ENCODE measurements at regions not wholly inside any gene's neighbourhood (a gene's known extent, or its start where the extent isn't known, plus 50 kb on each side); places are given as distances from the start of the nearest gene placed in this dataset.

DNA sequence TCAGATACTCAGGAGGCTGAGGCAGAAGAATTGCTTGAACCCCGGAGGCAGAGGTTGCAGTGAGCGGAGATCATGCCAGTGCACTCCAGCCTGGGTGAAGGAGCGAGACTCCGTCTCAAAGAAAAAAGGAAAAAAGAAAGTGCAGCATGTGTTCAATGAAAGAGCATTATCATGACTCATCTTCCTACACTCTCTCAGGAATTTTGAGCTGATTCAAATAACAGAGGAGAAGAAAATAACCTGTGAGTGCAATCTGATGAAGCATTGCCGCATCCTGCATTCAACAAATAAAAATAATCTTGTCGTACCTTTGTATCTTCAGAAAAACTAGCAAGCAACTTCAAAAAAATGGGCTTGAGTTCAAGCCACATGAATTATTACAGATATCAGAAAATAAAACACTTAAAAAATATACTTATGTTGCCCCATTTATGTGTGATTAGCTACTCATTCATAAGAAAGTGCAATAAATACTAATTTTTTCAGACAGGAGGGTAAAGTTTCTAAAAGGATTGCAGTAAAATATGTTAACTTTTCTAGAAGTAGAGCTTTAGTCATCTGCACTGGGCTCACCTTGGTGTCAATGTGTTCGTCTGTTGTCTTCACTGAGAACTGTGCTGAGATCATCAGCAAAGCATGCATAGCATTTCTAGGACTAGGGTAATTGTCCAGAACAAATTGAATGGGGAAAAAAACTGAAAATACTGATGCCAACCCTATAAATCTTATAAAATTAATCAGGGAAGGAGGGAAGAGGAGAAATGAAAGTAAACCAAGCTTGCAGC lies 90.4 kb upstream of the VCX3B start:
- Histone ChIP-seq H3K27ac (no peak overlapping the region), H3K27me3 (no peaks in the 10 kb centered on the region), H3K9me3 (peaks cover 0 to 19% (median 0%) of the 10 kb centered on the region in 4 donors), H3K36me3 (no peaks in the 10 kb centered on the region), H3K4me3 (no peak overlapping the region), H3K4me1 (no peaks in the 10 kb centered on the region)
- DNase-seq, result no peak
- 89 to 90% methylated on average over 7 of the region's 7 CpGs for WGBS, 2 donors
- no peak for ATAC-seq (ENCODE audit: low FRiP score in 2 of 2)
- TF ChIP-seq, protein P1, sequence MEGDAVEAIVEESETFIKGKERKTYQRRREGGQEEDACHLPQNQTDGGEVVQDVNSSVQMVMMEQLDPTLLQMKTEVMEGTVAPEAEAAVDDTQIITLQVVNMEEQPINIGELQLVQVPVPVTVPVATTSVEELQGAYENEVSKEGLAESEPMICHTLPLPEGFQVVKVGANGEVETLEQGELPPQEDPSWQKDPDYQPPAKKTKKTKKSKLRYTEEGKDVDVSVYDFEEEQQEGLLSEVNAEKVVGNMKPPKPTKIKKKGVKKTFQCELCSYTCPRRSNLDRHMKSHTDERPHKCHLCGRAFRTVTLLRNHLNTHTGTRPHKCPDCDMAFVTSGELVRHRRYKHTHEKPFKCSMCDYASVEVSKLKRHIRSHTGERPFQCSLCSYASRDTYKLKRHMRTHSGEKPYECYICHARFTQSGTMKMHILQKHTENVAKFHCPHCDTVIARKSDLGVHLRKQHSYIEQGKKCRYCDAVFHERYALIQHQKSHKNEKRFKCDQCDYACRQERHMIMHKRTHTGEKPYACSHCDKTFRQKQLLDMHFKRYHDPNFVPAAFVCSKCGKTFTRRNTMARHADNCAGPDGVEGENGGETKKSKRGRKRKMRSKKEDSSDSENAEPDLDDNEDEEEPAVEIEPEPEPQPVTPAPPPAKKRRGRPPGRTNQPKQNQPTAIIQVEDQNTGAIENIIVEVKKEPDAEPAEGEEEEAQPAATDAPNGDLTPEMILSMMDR (IDR thresholded peaks at IDR 0.05), result no peak
- no peak for TF ChIP-seq POLR2A (IDR thresholded peaks at IDR 0.05)
- no peak for TF ChIP-seq POLR2AphosphoS5 (IDR thresholded peaks at IDR 0.05)
- no peak for TF ChIP-seq EP300 (IDR thresholded peaks at IDR 0.05)

DNA sequence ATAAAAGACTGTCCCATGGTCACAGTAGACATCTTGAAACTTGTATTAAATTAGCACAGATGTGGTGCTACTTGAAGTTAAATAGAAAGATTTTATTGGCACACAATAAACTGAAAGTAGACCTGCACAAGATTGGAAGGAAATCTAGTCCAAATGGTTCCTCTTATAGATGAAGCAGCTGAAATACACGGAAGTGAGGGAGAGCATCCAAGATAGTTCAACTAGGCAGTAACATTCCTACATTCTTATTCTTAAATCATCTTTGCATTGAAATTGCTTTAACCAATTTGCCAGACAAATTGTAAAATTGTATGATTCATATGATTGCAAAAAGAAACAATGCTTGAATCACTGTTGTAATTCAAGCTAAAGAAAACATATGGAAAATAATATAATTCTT lies 87.6 kb upstream of the VCX3B start:
- Histone ChIP-seq H3K4me1 (no peaks in the 10 kb centered on the region), H3K9me3 (peaks cover 0 to 19% (median 0%) of the 10 kb centered on the region in 4 donors), H3K4me3 (no peak overlapping the region), H3K36me3 (no peaks in the 10 kb centered on the region), H3K27ac (no peak overlapping the region), H3K27me3 (no peaks in the 10 kb centered on the region)
- WGBS, 2 donors, result 77 to 100% methylated on average over 1 of the region's 1 CpG
- DNase-seq (no peak), ATAC-seq (ENCODE audit: low FRiP score in 2 of 2) (no peak)
- no peak for TF ChIP-seq POLR2A (IDR thresholded peaks at IDR 0.05)
- TF ChIP-seq POLR2AphosphoS5 (IDR thresholded peaks at IDR 0.05), result no peak
- TF ChIP-seq, protein P1 (IDR thresholded peaks at IDR 0.05), result no peak
- TF ChIP-seq EP300 (IDR thresholded peaks at IDR 0.05), result no peak

DNA sequence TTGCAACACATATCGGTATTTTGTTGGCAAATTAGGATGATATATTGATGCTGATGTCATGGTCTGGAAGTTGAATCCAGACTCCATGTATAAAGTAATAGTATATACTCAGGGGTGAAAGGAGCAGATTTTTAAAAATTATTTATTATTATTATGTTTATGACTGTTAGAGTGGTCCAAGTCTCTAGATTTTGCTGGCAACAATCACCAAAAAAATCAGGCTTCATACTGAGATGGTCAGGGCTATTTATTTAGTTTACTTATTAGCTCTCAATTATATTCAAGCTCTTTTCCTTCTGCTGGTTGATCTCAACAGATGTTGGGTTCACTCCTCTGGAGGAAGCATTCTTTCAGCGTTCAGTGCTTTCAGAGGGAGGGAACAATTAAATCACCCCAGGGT lies 73.9 kb upstream of the VCX3B start:
- H3K27me3 ChIP-seq, result no peaks in the 10 kb centered on the region
- 30 to 70% methylated on average over 2 of the region's 2 CpGs for WGBS, 2 donors
- ATAC-seq (ENCODE audit: low FRiP score in 2 of 2) (no peak), DNase-seq (no peak)
- TF ChIP-seq POLR2A (IDR thresholded peaks at IDR 0.05) (no peak), POLR2AphosphoS5 (IDR thresholded peaks at IDR 0.05) (no peak), EP300 (IDR thresholded peaks at IDR 0.05) (no peak)
- TF ChIP-seq, protein P1 (IDR thresholded peaks at IDR 0.05), result no peak
- H3K36me3 ChIP-seq, result no peaks in the 10 kb centered on the region
- no peaks in the 10 kb centered on the region for H3K4me1 ChIP-seq
- no peaks in the 10 kb centered on the region for H3K9me3 ChIP-seq
- H3K4me3 ChIP-seq, result no peak overlapping the region
- no peak overlapping the region for H3K27ac ChIP-seq

DNA sequence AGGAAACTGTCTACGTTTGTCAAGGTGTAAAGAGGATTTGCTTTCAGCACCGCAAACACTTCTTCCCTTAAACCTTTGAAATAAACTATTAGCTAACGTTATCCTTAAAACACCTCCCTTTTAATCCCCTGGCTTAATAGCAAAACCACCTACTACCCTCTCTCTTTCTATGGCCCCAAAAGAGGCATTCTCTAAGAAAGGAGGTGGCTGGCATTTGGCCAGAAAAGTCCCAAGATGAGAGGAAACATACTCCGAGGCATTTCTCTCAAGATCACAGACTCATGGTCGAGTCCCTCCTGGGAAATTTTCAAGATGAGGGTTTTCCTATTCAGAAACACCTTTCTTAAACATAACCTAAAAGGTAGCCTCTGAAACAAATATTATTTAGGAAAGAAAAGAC lies 60.6 kb upstream of the VCX3B start:
- 40 to 51% methylated on average over 5 of the region's 5 CpGs for WGBS, 2 donors

More for the DNA sequence above, 60.6 kb upstream of the VCX3B start:
- Histone ChIP-seq H3K9me3 (no peaks in the 10 kb centered on the region), H3K4me1 (no peaks in the 10 kb centered on the region), H3K27me3 (no peaks in the 10 kb centered on the region), H3K27ac (no peak overlapping the region), H3K4me3 (no peak overlapping the region), H3K36me3 (no peaks in the 10 kb centered on the region)
- TF ChIP-seq POLR2AphosphoS5 (IDR thresholded peaks at IDR 0.05) (no peak), POLR2A (IDR thresholded peaks at IDR 0.05) (no peak), EP300 (IDR thresholded peaks at IDR 0.05) (no peak)
- TF ChIP-seq, protein P1 (IDR thresholded peaks at IDR 0.05), result no peak
- DNase-seq (no peak), ATAC-seq (ENCODE audit: low FRiP score in 2 of 2) (no peak)

Data from upper lobe of left lung (tissue), 6 donors.